ENCODE measurements at regions not wholly inside any gene's neighbourhood (a gene's known extent, or its start where the extent isn't known, plus 50 kb on each side); places are given as distances from the start of the nearest gene placed in this dataset.

DNA sequence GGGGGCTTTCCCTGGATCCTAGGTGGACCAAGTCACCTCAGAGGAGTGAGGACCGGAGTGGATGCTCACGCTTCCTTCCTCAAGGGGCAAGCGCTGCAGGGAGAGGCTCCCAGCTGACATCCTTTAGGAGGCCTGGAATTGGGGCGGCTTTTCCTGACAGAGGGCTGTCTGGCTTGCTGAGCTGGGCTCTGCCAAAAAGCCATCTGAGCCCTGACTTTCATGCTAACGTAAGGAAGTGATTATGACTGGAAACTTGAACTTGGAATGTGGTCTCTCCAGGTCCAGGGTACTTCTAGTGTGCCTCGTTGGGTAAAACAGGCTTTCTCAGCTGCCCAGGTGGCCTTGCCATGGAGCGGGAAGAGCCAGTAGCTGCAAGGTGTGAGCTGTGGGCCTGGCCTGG is 268.3 kb upstream of the SPRED2 start:
- no peaks in the 10 kb centered on the region for H3K9me2 ChIP-seq (replicated peaks; ENCODE audit: insufficient read depth)
- 82% methylated on average over 7 of the region's 7 CpGs for WGBS (ENCODE audit: low lambda C conversion rate, missing lambda C conversion rate)
- no peaks in the 10 kb centered on the region for H3K36me3 ChIP-seq (replicated peaks; ENCODE audit: insufficient read depth, low read depth)
- no peak overlapping the region for H2AFZ ChIP-seq
- DNase-seq (ENCODE audit: low spot score) = peak; percentile 12
- no peak for TF ChIP-seq EZH2phosphoT487 (IDR thresholded peaks at IDR 0.05; ENCODE audit: low read depth, severe bottlenecking, unreplicated experiment)
- no peak for TF ChIP-seq EZH2 (IDR thresholded peaks at IDR 0.05; ENCODE audit: borderline replicate concordance)
- TF ChIP-seq, protein P1, sequence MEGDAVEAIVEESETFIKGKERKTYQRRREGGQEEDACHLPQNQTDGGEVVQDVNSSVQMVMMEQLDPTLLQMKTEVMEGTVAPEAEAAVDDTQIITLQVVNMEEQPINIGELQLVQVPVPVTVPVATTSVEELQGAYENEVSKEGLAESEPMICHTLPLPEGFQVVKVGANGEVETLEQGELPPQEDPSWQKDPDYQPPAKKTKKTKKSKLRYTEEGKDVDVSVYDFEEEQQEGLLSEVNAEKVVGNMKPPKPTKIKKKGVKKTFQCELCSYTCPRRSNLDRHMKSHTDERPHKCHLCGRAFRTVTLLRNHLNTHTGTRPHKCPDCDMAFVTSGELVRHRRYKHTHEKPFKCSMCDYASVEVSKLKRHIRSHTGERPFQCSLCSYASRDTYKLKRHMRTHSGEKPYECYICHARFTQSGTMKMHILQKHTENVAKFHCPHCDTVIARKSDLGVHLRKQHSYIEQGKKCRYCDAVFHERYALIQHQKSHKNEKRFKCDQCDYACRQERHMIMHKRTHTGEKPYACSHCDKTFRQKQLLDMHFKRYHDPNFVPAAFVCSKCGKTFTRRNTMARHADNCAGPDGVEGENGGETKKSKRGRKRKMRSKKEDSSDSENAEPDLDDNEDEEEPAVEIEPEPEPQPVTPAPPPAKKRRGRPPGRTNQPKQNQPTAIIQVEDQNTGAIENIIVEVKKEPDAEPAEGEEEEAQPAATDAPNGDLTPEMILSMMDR (IDR thresholded peaks at IDR 0.05; ENCODE audit: poor library complexity) = no peak
- no peak overlapping the region for H3K27ac ChIP-seq
- no peaks in the 10 kb centered on the region for H3K27me3 ChIP-seq
- peaks cover 4% of the 10 kb centered on the region for H3K4me1 ChIP-seq (ENCODE audit: insufficient read depth)
- no peaks in the 10 kb centered on the region for H4K20me1 ChIP-seq (ENCODE audit: insufficient read depth, poor library complexity, severe bottlenecking)
- H3K9me3 ChIP-seq (ENCODE audit: low read depth) = no peaks in the 10 kb centered on the region
- H3K4me3 ChIP-seq = no peak overlapping the region
- no peak overlapping the region for H3K4me2 ChIP-seq
- no peaks in the 10 kb centered on the region for H3K79me2 ChIP-seq

DNA sequence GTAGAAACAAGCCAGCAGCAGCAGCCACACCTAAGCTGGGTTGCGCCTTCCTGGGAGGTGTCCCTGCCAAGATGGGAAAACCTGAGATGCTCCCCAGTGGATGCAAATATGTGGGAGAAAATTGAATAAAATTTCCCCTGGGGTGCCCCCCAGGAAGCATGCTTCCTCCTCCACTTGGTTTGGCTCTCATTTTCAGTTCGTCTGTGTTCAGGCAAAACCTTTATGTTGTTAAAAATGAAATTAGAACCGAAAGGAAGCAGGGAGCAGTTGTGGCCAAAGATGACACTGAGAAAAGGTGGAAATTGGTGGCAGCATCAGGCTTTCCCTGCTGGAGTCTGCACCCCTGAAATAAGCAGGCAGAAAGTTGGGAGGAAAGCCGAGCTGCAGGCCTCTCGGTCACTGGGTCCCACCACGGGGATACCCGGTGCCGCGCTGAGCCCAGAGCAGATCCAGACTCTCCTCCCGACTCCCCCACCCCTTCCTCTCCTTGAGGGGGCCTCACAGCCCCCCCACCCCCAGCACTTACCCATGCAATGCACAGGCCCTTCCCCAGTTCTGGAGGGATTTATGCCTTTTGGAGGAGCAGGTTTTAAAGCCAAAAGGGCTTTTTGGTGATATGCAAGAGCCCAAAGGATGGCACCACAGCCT is 267.7 kb upstream of the SPRED2 start:
- TF ChIP-seq EZH2 (IDR thresholded peaks at IDR 0.05; ENCODE audit: borderline replicate concordance) = no peak
- TF ChIP-seq, protein P1 (IDR thresholded peaks at IDR 0.05; ENCODE audit: poor library complexity) = no peak
- no peak for TF ChIP-seq EZH2phosphoT487 (IDR thresholded peaks at IDR 0.05; ENCODE audit: low read depth, severe bottlenecking, unreplicated experiment)
- Histone ChIP-seq H3K4me1 (ENCODE audit: insufficient read depth) (peaks cover 4% of the 10 kb centered on the region), H3K36me3 (replicated peaks; ENCODE audit: insufficient read depth, low read depth) (no peaks in the 10 kb centered on the region), H3K79me2 (no peaks in the 10 kb centered on the region), H3K9me3 (ENCODE audit: low read depth) (no peaks in the 10 kb centered on the region), H4K20me1 (ENCODE audit: insufficient read depth, poor library complexity, severe bottlenecking) (no peaks in the 10 kb centered on the region), H3K4me3 (no peak overlapping the region), H3K4me2 (no peak overlapping the region), H3K27ac (no peak overlapping the region), H2AFZ (no peak overlapping the region), H3K27me3 (no peaks in the 10 kb centered on the region), H3K9me2 (replicated peaks; ENCODE audit: insufficient read depth) (no peaks in the 10 kb centered on the region)
- DNase-seq (ENCODE audit: low spot score) = no peak
- 94% methylated on average over 8 of the region's 10 CpGs for WGBS (ENCODE audit: low lambda C conversion rate, missing lambda C conversion rate)

DNA sequence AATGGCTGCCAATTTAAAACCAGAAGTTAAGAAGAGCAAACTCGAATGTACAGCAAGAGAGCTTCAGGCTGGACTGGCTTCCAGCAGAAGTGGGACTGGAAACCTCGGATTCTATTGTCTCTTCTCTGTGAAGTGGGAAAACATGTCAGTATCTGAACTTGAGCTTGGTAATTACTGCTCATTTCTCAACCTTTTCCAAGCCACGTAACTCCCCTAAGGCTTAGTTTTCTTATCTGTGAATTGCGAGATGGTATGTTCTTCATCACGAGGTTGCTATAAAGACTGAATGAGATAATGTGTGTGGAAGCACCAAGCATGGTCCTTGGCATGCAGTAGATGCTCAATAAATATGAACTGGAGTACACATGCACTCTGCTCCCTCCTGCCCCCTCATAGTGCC is 259.4 kb upstream of the SPRED2 start:
- Histone ChIP-seq H3K9me3 (ENCODE audit: low read depth) (no peaks in the 10 kb centered on the region), H3K9me2 (replicated peaks; ENCODE audit: insufficient read depth) (no peaks in the 10 kb centered on the region), H3K4me2 (no peak overlapping the region), H3K4me3 (no peak overlapping the region), H2AFZ (no peak overlapping the region), H3K79me2 (no peaks in the 10 kb centered on the region), H3K27ac (no peak overlapping the region), H3K36me3 (replicated peaks; ENCODE audit: insufficient read depth, low read depth) (no peaks in the 10 kb centered on the region), H3K27me3 (no peaks in the 10 kb centered on the region), H3K4me1 (ENCODE audit: insufficient read depth) (no peaks in the 10 kb centered on the region), H4K20me1 (ENCODE audit: insufficient read depth, poor library complexity, severe bottlenecking) (no peaks in the 10 kb centered on the region)
- TF ChIP-seq EZH2phosphoT487 (IDR thresholded peaks at IDR 0.05; ENCODE audit: low read depth, severe bottlenecking, unreplicated experiment) = no peak
- 63% methylated on average over 5 of the region's 5 CpGs for whole genome bisulfite sequencing (ENCODE audit: low lambda C conversion rate, missing lambda C conversion rate)
- no peak for DNase-seq (ENCODE audit: low spot score)

DNA sequence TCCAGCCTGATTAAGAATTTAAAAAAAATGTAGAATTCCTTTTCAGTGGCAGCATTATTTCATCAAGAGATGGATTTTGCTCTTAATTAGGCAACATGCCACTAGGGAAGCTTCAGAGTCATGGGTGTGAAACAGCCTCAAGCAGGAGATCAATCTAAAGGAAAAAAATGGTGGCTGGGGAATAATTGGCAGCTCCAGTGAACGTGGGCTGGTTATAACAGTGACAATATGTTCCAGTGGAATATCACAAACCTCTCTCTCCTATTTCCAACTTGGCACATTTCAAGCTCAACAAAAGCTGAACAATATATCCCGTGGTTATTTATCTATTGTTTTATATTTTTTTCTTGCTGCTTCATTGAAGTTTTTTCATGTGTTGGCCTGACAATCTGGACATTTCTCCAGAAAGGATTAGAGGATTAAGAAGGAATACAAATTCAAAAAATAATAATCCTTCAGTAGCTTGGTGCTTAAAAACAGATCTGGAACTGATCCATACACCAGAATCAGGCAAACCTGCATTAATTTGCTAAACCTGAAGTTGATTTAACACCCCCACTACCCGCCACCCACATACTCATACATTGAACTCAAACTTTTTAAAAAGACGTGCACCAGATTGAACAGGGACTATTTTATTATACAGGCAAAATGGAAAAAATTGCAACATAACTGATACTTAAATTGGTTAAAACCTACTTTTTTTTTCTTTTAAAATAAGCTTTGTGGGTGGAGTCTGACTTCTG is 255.9 kb upstream of the SPRED2 start:
- no peak overlapping the region for H3K27ac ChIP-seq
- no peak for DNase-seq (ENCODE audit: low spot score)
- H3K4me1 ChIP-seq (ENCODE audit: insufficient read depth) = no peaks in the 10 kb centered on the region
- H4K20me1 ChIP-seq (ENCODE audit: insufficient read depth, poor library complexity, severe bottlenecking) = no peaks in the 10 kb centered on the region
- H3K4me2 ChIP-seq = no peak overlapping the region
- TF ChIP-seq EZH2 (IDR thresholded peaks at IDR 0.05; ENCODE audit: borderline replicate concordance) (no peak), EZH2phosphoT487 (IDR thresholded peaks at IDR 0.05; ENCODE audit: low read depth, severe bottlenecking, unreplicated experiment) (no peak)
- TF ChIP-seq, protein P1 (IDR thresholded peaks at IDR 0.05; ENCODE audit: poor library complexity) = no peak
- WGBS (ENCODE audit: low lambda C conversion rate, missing lambda C conversion rate) = 79% methylated on average over 4 of the region's 4 CpGs
- no peaks in the 10 kb centered on the region for H3K79me2 ChIP-seq
- no peak overlapping the region for H2AFZ ChIP-seq
- no peaks in the 10 kb centered on the region for H3K36me3 ChIP-seq (replicated peaks; ENCODE audit: insufficient read depth, low read depth)
- no peaks in the 10 kb centered on the region for H3K27me3 ChIP-seq
- H3K4me3 ChIP-seq = no peak overlapping the region
- H3K9me2 ChIP-seq (replicated peaks; ENCODE audit: insufficient read depth) = no peaks in the 10 kb centered on the region
- no peaks in the 10 kb centered on the region for H3K9me3 ChIP-seq (ENCODE audit: low read depth)
